Jurkat, Clone E6-1 (cell line): ENCODE measurements at regions not wholly inside any gene's neighbourhood (a gene's known extent, or its start where the extent isn't known, plus 50 kb on each side); places are given as distances from the start of the nearest gene placed in this dataset.

Experiments used
- DNase-seq: peaks from one replicate; pipeline ENCODE4 v3.0.0-alpha.2; 2011; ENCODE audit warnings: low read depth, low spot score
- H3K4me3 ChIP-seq: 2 replicates; pipeline ENCODE4 v1.5.1; 2011; ENCODE audit warnings: mild to moderate bottlenecking, low read length, control low read depth, moderate library complexity

DNA sequence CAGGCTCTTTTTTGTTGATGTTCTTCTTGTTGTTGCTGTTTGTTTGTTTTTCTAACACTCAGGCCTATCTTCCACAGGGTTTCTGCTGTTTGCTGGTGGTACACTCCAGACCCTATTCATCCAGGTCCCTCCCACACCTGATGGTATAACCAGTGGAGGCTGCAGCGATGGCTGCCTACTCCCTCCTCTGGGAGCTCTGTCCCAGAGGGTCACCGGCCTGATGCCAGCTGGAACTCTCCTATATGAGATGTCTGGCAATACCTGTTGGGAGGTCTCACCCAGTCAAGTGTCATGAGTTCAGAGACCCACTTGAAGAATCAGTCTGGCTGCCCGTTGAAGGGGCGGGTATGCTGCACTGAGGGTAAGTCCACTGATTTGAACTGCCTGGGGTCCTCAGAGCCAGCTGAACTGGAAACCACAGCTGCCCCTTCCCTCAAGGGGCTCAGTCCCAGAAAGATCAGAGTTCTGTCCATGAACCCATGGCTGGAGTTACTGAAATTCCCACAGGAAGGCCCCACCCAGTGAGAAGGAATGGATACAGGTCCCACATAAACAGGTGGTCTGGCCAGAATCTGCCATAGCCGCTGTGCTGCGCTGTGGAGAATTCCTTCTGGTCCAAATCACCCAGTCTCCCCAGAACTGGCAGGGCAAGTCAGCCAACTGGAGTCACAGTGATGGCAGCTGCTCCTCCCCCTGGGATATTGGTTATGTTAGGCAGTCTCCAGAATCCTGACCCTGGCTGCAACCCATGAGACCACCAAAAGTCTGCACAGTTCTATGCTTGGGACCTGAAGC lies 664.4 kb downstream of the FRK start:
- DNase-seq: no peak
- H3K4me3 ChIP-seq: no peak overlapping the region

DNA sequence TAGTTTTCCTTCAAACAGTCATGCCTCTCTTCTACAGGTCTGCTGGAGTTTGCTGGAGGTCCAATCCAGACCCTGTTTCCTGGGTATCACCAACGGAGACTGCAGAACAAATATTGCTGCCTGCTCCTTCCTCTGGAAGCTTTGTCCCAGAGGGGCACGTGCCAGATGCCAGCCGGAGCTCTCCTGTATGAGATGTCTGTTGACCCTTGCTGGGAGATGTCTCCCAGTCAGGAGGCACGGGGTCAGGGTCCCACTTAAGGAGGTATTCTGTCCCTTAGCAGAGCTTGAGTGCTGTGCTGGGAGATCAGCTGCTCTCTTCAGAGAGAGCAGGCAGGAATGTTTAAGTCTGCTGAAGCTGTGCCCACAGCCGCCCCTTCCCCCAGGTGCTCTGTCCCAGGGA lies 666.9 kb downstream of the FRK start:
- DNase-seq: no peak
- H3K4me3 ChIP-seq: no peak overlapping the region

DNA sequence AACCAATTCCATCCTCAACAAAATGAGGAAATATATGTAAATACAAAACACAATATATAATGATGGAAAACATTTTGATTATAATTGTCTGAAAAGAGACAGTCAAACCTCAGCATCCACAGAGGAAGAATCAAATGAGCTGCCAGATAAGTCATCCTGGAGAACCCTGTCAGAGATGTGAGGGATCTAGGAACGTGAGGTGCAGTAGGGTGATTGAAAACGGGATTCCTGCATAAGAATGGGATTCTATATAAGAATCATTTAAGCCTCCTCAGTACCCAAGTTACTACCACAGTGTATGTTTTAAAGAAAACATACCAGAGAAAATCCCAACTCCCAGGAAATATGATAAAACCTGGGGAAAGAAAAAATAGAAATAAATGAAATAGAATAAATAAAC lies 690.5 kb downstream of the FRK start:
- H3K4me3 ChIP-seq: no peak overlapping the region
- DNase-seq: no peak

DNA sequence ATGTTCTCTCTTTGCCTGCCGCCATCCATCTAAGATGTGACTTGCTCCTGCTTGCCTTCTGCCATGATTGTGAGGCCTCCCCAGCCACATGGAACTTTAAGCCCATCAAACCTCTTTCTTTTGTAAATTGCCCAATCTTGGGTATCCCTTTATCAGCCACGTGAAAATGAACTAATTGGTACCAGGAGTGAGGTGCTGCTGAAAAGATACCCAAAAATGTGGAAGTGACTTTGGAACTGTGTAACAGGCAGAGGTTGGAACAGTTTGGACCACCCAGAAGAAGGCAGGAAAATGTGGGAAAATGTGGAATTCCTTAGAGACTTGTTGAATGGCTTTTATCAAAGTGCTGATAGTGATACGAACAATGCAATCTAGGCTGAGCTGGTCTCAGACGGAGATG lies 694.9 kb downstream of the FRK start:
- no peak overlapping the region for H3K4me3 ChIP-seq
- DNase-seq: no peak

DNA sequence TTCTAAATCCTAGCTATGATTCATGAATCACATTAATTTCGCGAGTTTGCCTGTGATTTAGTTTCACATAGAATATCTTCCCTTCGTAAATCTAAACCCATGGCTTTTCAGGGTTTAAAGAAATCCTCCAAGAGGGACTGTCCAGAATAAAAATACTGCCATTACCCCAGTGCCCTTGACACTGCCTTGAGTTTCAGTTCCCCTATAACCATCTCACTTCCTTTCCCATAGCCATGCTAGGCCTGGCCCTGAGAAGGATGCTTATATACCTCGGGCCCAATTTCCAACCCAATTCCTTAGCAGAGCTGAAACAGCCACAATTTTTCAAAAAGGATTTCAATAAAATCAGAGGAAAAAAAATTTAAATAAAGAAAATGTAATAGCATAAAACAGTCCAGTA lies 697.3 kb downstream of the FRK start:
- no peak for DNase-seq

DNA sequence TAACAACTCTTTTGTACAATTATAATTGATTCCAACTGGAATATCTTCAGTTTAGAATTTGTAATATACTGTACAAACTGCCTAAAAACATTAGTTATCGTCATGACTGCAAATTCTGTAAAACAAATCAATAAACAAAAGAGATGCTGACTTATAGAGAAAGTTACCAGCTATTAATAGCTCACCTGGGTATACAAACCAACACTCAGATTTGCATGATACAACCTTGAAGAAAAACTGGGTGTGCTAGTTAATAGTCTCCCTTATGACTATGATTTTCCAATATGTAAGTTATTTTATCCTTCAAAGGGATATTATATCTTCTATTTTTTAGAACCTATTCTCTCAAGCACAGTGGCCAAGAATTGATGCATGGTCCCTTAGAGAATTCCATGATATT lies 698.5 kb downstream of the FRK start:
- no peak for DNase-seq
- no peak overlapping the region for H3K4me3 ChIP-seq

More for the DNA sequence above, 697.3 kb downstream of the FRK start:
- H3K4me3 ChIP-seq: no peak overlapping the region

DNA sequence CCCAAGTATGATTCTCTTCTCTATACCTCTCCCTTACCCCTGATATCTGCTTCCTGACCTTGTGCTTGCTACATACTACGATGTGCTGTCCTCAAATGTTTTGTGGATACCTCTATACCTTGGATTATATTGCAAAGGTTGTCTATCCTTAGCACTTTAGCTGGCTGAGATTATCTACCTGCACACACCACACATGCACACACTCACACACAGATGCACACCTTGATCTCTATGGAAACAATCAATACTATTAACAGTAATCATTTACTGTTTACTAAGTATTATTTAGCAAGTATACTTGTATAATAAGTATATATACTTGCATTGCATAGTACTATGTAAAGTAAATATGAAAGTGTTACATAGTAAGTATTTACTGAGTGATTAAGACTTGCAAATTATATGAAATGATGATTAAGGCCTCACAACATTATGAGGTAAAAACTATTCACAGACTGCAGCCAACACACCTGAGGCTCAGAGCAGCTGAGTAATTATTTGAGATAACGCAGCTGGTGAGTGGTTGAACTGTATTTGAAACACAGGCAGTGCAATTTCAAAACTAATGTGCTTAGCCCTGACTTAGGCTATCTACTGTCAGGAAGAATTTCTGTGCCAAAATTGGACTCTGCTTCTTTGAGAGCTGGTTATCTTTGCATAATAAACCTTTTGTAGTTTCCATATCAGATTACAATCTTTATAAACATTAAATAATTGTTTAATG lies 699.9 kb downstream of the FRK start:
- H3K4me3 ChIP-seq: no peak overlapping the region
- DNase-seq: no peak

DNA sequence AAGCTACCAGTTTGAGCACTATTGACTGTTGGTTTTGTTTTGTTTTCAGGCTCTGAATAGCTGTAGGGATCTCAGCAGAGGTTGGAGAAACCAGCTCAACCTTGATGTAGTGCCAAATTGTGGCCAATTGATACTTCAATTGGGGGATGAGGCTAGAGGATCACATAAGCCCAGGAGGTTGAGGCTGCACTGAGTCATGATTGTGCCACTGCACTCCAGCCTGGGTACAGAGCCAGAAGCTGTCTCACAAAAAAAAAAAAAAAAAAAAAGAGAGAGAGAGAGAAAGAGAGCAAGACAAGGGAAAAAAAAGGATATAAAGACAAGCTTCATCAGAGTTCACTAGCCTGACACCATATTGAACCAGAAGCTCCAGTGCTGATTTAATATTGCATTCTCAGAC lies 702.1 kb downstream of the FRK start:
- DNase-seq: no peak
- no peak overlapping the region for H3K4me3 ChIP-seq

DNA sequence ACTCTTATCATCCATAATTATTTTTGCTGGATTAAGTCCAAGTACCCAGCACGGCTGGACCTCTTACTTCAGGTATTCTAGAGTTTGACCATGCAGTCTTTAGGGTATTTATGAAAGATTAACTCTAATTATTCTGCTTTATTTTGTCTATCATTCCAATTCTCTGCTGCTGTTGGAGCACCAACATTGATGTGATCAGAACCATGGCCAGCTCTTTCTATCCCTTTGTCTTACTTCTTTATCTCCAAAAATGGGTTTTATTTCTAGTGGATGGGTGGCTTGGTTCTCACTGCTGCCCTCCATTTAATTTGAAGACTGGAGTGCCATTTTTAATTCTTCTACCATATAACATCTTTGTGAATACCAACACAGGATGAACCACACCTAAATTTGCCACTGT lies 704.3 kb downstream of the FRK start:
- DNase-seq: no peak
- no peak overlapping the region for H3K4me3 ChIP-seq

DNA sequence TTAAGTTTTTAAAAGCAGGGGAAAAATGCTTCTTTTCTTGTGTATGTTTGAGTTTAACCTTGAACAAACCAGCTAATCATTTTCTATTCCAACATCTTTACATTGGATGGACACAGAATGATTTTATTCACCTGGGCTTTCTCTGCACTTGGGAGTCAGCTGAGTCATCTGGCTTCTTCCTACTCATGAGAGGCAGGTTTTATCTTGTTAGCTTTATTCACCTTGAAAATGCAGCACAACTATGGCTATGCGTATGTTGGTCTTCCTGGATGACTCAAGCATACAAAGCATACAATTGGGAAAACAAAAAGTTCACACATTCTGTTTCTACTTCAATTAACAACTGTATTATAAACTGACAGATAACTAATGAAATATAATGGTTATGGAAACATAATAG lies 737.7 kb downstream of the FRK start:
- H3K4me3 ChIP-seq: no peak overlapping the region
- no peak for DNase-seq

DNA sequence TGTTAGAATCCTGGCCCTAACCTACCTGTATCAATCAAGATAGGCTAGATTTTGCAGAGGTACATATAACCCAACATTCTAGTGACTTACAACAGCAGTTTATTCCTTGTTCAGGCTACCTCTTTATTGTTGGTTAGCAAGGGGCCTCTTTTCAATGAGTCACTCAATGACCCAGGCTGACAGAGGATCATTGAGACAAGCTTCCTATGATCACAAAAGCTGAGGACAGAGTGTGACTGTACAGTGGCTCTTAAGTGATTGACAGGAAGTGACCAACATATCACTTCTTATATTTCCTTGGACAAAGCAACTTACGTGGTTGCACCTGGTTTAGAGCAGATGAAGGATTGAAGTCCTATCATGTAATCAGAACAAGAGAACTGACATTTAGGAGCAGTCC lies 740.9 kb downstream of the FRK start:
- H3K4me3 ChIP-seq: no peak overlapping the region
- no peak for DNase-seq

DNA sequence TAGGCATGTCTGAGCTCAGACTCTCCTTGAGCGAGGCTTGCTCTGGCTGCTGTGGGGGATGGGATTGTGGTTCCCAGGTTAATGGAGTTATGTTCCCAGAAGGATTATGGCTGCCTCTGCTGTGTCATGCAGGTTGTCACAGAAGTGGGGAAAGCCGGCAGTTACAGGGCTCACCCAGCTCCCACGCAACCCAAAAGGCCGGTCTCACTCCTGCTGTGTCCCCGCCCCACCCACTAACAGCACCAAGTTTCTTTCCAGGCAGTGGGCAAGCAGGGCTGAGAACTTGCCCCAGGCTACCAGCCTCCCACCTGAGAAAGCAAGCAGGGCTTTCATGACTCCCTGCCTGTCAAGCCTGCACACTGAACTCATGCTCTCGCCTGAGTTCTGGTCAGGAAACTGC lies 750.5 kb downstream of the FRK start:
- no peak overlapping the region for H3K4me3 ChIP-seq
- no peak for DNase-seq

DNA sequence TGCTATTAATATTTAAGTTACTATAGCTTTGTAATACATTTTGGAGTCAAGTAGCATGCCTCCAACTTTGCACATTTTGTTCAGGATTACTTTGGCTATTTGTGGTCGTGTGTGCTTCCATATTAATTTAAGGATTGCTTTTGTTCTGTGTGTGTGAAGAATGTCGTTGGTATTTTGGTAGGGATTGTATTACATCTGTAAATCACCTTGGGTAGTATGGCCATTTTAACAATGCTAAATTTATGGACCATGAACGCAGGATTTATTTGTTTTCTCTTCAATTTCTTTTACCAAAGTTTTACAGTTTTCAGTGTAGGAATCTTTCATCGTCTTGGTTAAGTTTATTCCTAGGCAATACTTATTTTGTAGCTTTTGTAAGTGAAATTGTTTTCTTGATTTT lies 758.0 kb downstream of the FRK start:
- no peak overlapping the region for H3K4me3 ChIP-seq
- DNase-seq: no peak

DNA sequence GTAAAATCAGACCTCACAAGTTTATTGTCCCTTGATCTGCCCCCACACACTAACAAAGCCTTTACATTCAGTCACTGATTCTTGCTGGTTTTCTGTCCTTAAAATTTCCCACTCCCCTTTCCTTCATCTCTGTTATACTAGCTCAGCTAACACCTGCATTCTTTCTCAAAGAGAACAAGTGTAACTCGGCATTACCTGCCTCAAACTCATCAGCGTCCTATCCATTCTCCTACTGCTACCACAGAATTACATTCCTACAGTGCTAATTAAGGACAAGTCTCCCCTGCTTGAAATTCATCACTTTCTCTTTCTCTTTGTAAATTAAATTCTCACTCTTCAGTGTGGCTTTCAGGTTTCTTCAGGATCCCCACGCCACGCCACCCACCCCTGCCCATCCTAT lies 773.2 kb downstream of the FRK start:
- H3K4me3 ChIP-seq: no peak overlapping the region

DNA sequence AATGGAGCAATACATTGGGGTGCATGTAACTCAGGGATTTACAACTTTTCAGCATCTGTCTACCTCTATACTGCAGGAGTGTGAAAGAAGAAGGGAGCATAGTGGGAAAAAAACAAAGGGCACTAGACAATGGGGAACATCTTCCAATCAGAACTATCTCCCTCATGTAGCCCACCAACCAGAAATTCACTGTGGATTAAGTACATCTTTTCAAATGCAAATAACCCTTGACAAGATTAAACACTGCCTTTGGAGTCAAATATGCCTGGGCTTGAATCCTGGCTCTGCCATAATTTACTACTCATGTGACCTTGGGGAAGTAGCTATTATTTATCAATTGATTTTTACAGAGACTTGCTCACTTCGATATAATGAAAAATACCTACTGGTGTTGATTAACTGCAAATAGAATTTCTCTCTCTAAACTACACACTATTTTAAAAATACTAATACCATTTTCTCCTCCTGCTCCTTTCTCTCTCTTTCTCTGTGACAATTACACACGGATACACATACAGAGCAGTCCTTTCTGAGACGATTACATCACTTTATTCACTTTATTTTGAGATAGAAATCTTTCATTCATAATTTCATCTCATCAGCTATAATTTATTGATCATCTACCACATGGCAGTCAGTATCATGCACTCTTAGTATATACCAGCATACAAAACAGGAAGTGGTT lies 783.7 kb downstream of the FRK start:
- DNase-seq: no peak
- H3K4me3 ChIP-seq: no peak overlapping the region

More for the DNA sequence above, 773.2 kb downstream of the FRK start:
- DNase-seq: no peak

DNA sequence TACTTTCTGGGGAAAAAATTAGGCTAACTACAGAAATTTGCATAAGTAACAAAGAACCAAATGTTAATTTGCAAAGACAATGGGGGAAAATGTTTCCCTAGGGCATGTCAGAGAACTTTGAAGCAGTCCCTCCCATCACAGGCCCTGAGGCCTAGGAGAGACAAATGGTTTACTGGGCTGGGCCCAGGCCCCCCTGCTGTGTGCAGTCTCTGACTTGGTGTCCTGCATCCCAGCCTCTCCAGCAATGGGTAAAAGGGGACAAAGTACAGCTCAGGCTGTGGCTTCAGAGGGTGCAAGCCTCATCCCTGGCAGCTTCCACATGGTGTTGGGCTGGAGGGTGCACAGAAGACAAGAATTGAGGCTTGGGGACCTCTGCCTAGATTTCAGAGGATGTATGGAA lies 788.4 kb downstream of the FRK start:
- H3K4me3 ChIP-seq: no peak overlapping the region
- DNase-seq: no peak

DNA sequence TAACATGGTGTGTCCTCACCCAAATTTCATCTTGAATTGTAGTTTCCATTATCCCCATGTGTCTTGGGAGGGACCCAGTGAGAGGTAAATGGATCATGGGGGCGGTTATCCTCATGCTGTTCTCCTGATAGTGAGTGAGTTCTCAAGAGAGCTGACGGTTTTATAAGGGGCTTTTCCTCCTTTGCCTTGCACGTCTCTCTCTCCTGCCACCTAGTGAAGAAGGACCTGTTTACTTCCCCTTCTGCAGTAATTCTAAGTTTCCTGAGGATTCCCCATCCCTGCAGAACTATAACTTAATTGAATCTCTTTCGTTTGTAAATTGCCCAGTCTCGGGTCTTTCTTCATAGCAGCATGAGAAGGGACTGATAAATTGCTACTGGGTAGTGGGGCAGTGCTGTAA lies 789.3 kb downstream of the FRK start:
- no peak overlapping the region for H3K4me3 ChIP-seq
- no peak for DNase-seq

DNA sequence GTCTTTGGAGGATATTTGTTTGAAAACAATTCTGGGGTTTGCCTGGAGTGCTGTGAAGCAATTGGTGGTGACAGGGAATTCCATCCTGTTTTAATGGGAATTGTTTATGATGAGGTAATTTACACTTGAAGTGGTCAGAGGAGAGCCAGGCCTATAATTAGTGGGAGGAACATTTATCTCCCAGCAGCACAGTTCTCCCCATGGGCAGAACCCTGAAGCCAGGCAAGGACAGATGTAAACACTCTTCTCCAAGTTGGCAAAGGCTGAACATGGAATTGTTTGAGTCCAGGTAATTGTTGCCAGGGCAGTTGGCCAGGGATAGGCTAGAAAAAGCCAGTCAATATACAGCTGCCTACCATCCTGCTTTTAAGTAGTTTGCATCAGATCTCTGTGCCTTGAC lies 789.7 kb downstream of the FRK start:
- H3K4me3 ChIP-seq: no peak overlapping the region
- no peak for DNase-seq

DNA sequence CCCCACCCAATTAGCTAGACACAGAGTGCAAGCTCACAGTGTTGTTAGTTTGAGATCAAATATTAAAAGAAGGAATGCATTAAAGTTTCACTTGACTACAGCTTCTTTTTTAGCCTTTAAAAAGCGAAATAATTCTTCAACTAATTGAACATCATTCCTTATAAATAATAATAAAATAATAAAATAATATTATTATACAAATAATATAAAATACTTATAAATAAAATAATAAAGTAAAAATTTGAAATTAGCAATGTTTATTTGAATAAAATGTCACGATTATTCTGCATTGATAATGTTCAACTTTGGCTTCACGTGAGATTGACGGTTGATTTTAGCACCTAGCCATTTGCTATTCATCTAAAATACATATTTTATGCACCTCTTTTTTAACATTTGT lies 819.3 kb downstream of the FRK start:
- DNase-seq: no peak
- H3K4me3 ChIP-seq: no peak overlapping the region

DNA sequence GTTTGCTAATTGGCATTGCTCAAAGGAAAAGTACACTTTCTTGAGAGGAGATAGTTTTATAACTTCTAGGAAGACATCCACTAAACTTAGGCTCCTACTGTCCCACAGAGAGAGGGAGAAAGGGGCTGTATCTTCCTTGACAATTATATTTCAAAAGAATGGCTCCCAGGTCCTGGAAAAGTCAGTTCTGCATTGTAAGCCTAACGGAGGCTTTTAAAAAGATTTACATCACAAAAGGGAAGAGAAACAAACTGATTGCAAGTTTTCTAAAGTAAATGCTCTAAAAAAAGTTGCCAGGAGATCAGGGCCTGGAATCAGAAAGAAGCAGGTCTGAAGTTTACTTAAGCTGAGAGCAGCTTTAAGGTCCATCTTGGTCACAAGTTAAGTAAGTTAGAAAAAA lies 839.5 kb downstream of the FRK start:
- no peak for DNase-seq

More for the DNA sequence above, 839.5 kb downstream of the FRK start:
- H3K4me3 ChIP-seq: no peak overlapping the region
